D721Med (cell line): ENCODE measurements at regions not wholly inside any gene's neighbourhood (a gene's known extent, or its start where the extent isn't known, plus 50 kb on each side); places are given as distances from the start of the nearest gene placed in this dataset.

ENCODE experiments used
- DNase-seq: peaks from one replicate; pipeline ENCODE4 v3.0.0; 2011; ENCODE audit warnings: low spot score; ENCODE audit not compliant: insufficient read length
- FAIRE-seq: peaks from 2 replicates; lab custom pipeline; 2011; peaks lifted over from hg19 to GRCh38; lab: Jason Lieb, UNC
- TF ChIP-seq, protein P1 (sequence below): IDR thresholded peaks from 2 replicates; pipeline ENCODE4 v1.5.1; 2012; ENCODE audit warnings: mild to moderate bottlenecking, control low read depth; ENCODE audit not compliant: insufficient read depth; ENCODE audit errors: missing control alignments

DNA sequence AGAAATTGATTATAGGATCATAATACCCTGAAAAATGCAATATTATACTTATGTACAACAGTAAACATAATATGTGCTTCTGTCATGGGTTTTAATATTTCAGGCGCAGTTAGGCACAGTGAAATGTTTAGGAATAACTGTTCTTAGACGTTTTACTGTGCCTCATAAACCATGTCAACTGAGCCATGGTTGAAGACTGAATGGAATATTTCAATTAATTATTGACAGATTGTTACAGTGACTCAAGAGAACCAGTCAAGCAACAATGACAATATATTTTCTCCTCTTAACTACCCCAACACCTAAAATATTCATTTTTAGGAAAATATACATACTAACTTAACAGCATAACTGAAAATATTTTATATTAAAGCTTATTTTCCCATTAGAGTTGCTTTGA lies 852.7 kb upstream of the FRG1 start:
- no peak for DNase-seq
- TF ChIP-seq, protein P1, sequence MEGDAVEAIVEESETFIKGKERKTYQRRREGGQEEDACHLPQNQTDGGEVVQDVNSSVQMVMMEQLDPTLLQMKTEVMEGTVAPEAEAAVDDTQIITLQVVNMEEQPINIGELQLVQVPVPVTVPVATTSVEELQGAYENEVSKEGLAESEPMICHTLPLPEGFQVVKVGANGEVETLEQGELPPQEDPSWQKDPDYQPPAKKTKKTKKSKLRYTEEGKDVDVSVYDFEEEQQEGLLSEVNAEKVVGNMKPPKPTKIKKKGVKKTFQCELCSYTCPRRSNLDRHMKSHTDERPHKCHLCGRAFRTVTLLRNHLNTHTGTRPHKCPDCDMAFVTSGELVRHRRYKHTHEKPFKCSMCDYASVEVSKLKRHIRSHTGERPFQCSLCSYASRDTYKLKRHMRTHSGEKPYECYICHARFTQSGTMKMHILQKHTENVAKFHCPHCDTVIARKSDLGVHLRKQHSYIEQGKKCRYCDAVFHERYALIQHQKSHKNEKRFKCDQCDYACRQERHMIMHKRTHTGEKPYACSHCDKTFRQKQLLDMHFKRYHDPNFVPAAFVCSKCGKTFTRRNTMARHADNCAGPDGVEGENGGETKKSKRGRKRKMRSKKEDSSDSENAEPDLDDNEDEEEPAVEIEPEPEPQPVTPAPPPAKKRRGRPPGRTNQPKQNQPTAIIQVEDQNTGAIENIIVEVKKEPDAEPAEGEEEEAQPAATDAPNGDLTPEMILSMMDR = no peak
- FAIRE-seq = no peak

DNA sequence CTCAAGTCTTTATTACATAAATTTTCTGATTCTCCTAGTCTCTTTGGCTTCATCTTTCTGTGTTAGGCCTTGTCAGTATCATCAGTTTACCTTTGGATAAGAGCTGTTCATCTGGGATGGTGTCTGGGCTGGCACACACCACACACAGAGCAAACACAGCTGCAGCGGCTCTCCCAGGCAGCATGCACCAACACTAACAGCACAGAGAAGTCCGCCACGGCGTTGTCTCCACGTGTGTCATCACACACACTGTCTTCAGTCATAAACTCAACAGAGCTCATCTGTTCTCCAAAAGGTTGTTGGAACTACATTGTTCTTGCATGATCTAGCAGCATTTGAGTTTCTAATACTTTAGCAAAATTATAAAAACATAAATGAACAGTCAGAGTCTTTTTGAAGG lies 851.9 kb upstream of the FRG1 start:
- FAIRE-seq (no peak), DNase-seq (no peak)
- TF ChIP-seq, protein P1 = no peak

DNA sequence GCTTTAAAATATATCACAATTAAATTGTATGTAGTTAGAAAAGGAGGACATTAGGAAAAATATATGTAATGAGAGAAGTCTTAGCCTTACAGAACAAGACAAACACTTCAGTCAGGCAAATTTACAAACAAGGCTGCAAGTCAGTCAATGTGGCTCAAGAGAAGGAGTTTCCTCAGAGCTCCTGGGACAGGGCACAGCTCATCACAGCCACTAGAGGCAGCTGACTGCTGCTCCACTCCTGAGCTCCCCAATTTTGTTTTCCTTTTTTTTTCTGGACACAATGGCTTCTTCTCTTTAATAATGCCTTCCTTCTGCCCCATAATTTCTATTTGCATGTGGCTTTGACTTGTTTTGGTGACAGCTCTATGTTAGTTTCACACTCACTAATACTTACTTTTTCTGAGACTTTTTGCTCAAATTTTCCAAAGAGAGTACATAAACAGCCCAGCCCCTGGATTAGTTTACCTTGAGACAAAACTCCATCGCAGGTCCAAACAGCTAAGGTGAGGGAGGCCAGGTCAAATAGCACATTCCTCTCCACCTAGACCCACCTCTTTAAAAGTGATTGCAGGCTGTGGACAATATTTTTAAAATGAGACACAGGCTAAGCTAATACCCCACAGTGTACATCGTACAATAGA lies 850.4 kb upstream of the FRG1 start:
- TF ChIP-seq, protein P1 = no peak
- no peak for FAIRE-seq
- no peak for DNase-seq

DNA sequence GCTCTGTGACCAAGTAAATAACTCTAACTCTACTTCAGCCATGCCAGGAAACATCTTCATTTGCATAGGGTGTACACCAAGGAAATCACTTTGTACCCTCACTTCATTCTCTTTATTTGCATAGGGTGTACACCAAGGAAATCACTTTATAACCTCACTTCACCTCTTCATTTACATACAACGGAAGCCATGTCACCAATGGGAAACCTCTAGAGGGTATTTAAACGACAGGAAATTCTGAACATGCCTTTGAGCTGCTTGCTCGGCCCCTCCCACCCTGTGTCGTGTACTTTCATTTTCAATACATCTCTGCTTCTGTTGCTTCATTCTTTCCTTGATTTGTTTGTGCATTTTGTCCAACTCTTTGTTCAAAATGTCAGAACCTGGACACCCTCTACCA lies 848.1 kb upstream of the FRG1 start:
- FAIRE-seq = no peak

DNA sequence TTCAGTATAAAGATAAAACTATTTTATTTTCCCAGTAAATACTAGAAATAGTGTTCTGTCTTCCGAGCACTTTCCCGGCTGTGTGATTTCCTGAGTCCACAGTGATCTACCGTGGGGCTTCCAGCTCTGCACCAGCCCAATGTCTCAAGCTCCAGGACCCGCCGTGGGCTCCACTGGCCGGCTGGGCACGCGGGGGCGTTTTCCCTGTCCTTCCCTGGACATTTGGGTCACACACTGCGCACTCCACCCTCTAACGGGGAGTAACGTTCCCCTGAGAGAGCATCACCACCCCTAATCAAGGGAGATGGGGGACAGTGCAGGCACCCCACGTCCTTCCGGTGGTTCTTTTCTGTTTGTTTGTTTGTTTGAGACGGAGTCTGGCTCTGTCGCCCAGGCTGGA lies 844.6 kb upstream of the FRG1 start:
- FAIRE-seq = no peak
- no peak for DNase-seq
- TF ChIP-seq, protein P1 = no peak

More for the DNA sequence above, 848.1 kb upstream of the FRG1 start:
- TF ChIP-seq, protein P1 = no peak
- DNase-seq = no peak

DNA sequence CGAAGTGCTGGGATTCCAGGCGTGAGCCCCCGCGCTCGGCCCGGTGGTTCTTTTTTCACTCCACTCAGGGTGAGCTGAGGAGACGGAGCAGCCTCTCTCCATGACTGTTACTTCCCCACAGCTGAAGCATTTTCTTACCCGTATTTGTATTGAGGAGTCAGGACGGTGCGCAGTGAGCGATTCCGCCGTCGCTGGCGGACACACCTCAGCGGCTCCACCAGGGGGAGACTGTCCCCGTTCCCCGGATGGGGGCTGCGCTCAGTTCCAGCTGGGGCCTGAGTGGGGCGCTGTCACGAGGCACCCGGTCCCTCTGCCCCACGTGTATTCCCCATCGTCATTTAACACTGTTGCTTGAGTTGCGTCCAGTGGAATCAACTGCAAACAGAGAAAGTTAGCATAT lies 844.0 kb upstream of the FRG1 start:
- no peak for FAIRE-seq
- TF ChIP-seq, protein P1 = no peak

DNA sequence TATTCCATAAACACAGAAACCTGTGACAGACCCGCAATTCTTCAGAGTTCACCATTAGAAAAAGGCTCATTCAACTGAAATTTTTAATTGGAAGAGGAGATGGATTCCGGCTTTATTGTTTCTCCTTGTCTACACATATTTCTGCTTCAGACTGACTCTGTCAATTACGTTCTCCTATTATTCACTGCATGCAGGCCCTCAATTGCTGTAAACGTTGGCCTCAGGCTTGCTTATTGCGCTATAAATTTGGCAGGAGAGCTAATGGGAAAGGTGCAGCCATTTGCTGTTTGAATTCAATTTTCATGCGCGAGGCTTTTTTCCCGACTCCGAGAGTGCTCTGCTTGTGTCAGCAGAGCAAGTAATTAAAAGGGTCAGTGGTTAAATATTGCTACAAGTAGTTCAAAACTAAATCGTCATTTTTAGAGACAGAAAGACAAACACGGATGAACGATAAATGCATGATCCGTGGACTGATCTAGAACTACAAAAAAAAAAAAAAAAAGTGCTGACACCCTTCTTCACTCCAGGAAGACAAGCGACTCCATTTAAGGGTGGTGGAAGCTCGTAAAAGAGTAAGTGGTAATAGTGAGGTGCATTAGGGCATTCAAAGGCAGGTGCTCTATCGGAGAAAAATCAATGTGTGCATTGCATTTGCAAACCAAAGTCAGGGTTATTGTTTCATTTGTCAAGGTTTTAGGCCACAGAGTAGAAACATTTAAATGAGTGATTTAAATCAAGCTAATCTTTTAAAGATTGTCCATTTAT lies 841.6 kb upstream of the FRG1 start:
- TF ChIP-seq, protein P1 = no peak
- DNase-seq (no peak), FAIRE-seq (no peak)

More for the DNA sequence above, 844.0 kb upstream of the FRG1 start:
- DNase-seq = no peak
